GM23338 (cell line): ENCODE measurements at regions not wholly inside any gene's neighbourhood (a gene's known extent, or its start where the extent isn't known, plus 50 kb on each side); places are given as distances from the start of the nearest gene placed in this dataset.

Experiments
- CREB1 ChIP-seq: fragments of 250-450 bp; sonication (Bioruptor Pico); IDR thresholded peaks from 2 replicates; pipeline ENCODE4 v1.5.0; 2020; ENCODE audit warnings: low read depth, mild to moderate bottlenecking, moderate library complexity
- EZH2 ChIP-seq: fragments of 200-600 bp; sonication (generic); IDR thresholded peaks from one replicate; pipeline ENCODE4 v1.8.0; 2017; ENCODE audit warnings: antibody characterized with exemption, mild to moderate bottlenecking, low read depth; ENCODE audit not compliant: unreplicated experiment
- EZH2phosphoT487 ChIP-seq: fragments of 200-600 bp; sonication (generic); IDR thresholded peaks from one replicate; pipeline ENCODE4 v1.8.1; 2018; ENCODE audit warnings: antibody characterized with exemption; ENCODE audit not compliant: unreplicated experiment
- NANOG ChIP-seq: IDR thresholded peaks from 2 replicates; pipeline ENCODE4 v1.6.1; 2016; ENCODE audit warnings: antibody characterized with exemption, borderline replicate concordance
- POLR2AphosphoS5 ChIP-seq: IDR thresholded peaks from 2 replicates; pipeline ENCODE4 v1.6.1; 2016; ENCODE audit warnings: antibody characterized with exemption, low read depth
- ZNF331 ChIP-seq: fragments of 250-450 bp; sonication (Bioruptor Pico); IDR thresholded peaks from 2 replicates; pipeline ENCODE4 v1.5.0; 2020; ENCODE audit warnings: low read depth, mild to moderate bottlenecking, moderate library complexity
- TF ChIP-seq, protein P1 (sequence below), 2 experiments: fragments of 200-600 bp in 1 of 2; sonication (generic) in 1 of 2; conservative IDR thresholded peaks; 2 replicates each; pipeline versions ENCODE4 v1.5.1 to v1.6.1; 2016 to 2017; ENCODE audit warnings: antibody characterized with exemption in 2 of 2, low read depth in 2 of 2, mild to moderate bottlenecking in 2 of 2, moderate library complexity in 1 of 2
- TF ChIP-seq, protein P2 (sequence below): IDR thresholded peaks from one replicate; pipeline ENCODE4 v1.6.1; 2018; ENCODE audit warnings: antibody characterized with exemption; ENCODE audit not compliant: unreplicated experiment

- TF ChIP-seq POLR2AphosphoS5: no peak
- TF ChIP-seq, protein P1, sequence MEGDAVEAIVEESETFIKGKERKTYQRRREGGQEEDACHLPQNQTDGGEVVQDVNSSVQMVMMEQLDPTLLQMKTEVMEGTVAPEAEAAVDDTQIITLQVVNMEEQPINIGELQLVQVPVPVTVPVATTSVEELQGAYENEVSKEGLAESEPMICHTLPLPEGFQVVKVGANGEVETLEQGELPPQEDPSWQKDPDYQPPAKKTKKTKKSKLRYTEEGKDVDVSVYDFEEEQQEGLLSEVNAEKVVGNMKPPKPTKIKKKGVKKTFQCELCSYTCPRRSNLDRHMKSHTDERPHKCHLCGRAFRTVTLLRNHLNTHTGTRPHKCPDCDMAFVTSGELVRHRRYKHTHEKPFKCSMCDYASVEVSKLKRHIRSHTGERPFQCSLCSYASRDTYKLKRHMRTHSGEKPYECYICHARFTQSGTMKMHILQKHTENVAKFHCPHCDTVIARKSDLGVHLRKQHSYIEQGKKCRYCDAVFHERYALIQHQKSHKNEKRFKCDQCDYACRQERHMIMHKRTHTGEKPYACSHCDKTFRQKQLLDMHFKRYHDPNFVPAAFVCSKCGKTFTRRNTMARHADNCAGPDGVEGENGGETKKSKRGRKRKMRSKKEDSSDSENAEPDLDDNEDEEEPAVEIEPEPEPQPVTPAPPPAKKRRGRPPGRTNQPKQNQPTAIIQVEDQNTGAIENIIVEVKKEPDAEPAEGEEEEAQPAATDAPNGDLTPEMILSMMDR (conservative IDR thresholded peaks at IDR 0.05; ENCODE audit: low read depth in 2 of 2): no peak
- TF ChIP-seq, protein P2, sequence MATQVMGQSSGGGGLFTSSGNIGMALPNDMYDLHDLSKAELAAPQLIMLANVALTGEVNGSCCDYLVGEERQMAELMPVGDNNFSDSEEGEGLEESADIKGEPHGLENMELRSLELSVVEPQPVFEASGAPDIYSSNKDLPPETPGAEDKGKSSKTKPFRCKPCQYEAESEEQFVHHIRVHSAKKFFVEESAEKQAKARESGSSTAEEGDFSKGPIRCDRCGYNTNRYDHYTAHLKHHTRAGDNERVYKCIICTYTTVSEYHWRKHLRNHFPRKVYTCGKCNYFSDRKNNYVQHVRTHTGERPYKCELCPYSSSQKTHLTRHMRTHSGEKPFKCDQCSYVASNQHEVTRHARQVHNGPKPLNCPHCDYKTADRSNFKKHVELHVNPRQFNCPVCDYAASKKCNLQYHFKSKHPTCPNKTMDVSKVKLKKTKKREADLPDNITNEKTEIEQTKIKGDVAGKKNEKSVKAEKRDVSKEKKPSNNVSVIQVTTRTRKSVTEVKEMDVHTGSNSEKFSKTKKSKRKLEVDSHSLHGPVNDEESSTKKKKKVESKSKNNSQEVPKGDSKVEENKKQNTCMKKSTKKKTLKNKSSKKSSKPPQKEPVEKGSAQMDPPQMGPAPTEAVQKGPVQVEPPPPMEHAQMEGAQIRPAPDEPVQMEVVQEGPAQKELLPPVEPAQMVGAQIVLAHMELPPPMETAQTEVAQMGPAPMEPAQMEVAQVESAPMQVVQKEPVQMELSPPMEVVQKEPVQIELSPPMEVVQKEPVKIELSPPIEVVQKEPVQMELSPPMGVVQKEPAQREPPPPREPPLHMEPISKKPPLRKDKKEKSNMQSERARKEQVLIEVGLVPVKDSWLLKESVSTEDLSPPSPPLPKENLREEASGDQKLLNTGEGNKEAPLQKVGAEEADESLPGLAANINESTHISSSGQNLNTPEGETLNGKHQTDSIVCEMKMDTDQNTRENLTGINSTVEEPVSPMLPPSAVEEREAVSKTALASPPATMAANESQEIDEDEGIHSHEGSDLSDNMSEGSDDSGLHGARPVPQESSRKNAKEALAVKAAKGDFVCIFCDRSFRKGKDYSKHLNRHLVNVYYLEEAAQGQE: no peak
- no peak for TF ChIP-seq EZH2phosphoT487
- TF ChIP-seq EZH2: no peak
- no peak for TF ChIP-seq NANOG
- no peak for TF ChIP-seq ZNF331 (CRISPR knock-in tag)
- TF ChIP-seq CREB1 (CRISPR knock-in tag): no peak
These were observed 188.7 kb upstream of the SATB2 start for GRCh38 chr2:199646439-199646838.
